ENCODE measurements at regions not wholly inside any gene's neighbourhood (a gene's known extent, or its start where the extent isn't known, plus 50 kb on each side); places are given as distances from the start of the nearest gene placed in this dataset.

DNA sequence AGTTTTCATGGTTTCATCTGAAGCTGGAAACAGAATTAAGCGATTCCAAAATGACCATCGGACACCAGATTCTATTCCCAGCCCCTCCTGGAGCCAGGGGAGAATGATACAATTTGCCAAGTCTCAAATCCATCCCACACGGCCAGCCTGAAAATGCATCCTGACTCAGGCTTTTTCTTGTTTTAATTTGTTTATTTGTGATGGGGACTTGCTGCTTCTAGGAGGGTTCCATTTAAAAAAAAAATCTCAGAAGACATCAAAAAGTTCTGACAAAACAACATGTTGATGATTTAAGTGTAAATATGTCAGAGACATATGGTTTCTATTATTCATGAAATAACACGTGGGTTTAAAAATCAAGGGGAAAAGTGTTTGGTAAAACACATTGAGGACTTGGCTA, 173.2 kb downstream of the GAS1 start (continued):
- TF ChIP-seq, protein P1, sequence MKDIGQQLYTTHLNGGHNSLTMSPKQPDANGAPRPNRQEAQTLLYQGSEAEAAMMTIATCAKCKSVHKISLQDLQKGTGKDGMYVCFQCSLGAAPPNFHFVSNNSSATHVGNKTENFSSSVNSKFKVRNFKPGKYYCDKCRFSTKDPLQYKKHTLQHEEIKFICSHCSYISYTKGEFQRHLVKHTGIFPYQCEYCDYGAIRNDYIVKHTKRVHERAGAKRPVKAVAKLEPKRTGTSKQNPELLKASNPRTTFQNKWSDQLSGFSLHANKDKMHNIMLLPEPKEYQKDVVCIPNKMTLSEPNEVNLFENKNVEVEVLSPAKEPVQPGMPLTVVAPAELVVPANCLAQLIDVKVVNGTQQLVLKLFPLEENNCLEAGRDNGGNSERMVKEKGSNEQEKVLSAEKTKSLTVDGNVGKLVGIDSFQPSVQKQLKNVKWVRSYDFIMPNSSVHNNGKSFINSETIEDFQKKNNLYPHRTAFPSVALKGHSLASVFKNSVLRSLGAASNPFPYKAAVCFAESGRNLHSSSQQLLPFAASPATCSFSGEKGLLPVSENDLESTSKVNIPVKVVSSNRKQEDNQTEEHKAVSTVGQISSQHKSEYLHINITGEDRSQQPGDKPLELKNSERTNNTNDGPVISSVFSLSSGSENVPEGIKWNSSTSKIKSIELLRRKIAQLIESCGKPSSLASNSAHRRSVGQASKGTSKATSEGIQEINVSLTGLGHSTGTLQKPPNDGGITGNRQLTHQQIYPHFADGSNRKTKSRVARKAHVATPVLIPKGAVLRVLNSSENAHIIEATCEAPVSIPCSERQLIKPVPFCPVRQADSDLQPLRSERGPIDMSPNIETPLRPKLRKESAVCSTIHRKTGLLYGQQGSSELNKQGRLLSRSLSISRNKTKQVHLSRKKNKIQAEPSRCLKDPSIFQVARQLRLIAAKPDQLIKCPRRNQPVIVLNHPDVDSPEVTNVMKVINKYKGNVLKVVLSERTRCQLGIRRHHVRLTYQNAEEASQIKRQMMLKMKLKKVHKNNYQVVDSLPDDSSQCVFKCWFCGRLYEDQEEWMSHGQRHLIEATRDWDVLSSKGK (CRISPR knock-in tag; IDR thresholded peaks at IDR 0.05): no peak
- no peak for TF ChIP-seq TEAD4 (IDR thresholded peaks at IDR 0.05; ENCODE audit: low read length)
- TF ChIP-seq TEAD4 (CRISPR knock-in tag; IDR thresholded peaks at IDR 0.05; ENCODE audit: borderline replicate concordance): no peak
- TF ChIP-seq ZNF695 (CRISPR knock-in tag; IDR thresholded peaks at IDR 0.05): no peak
- TF ChIP-seq, protein P2, sequence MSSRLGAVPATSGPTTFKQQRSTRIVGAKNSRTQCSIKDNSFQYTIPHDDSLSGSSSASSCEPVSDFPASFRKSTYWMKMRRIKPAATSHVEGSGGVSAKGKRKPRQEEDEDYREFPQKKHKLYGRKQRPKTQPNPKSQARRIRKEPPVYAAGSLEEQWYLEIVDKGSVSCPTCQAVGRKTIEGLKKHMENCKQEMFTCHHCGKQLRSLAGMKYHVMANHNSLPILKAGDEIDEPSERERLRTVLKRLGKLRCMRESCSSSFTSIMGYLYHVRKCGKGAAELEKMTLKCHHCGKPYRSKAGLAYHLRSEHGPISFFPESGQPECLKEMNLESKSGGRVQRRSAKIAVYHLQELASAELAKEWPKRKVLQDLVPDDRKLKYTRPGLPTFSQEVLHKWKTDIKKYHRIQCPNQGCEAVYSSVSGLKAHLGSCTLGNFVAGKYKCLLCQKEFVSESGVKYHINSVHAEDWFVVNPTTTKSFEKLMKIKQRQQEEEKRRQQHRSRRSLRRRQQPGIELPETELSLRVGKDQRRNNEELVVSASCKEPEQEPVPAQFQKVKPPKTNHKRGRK (tag; IDR thresholded peaks at IDR 0.05): no peak
- no peak for TF ChIP-seq ZNF224 (CRISPR knock-in tag; IDR thresholded peaks at IDR 0.05)
- TF ChIP-seq, protein P3, sequence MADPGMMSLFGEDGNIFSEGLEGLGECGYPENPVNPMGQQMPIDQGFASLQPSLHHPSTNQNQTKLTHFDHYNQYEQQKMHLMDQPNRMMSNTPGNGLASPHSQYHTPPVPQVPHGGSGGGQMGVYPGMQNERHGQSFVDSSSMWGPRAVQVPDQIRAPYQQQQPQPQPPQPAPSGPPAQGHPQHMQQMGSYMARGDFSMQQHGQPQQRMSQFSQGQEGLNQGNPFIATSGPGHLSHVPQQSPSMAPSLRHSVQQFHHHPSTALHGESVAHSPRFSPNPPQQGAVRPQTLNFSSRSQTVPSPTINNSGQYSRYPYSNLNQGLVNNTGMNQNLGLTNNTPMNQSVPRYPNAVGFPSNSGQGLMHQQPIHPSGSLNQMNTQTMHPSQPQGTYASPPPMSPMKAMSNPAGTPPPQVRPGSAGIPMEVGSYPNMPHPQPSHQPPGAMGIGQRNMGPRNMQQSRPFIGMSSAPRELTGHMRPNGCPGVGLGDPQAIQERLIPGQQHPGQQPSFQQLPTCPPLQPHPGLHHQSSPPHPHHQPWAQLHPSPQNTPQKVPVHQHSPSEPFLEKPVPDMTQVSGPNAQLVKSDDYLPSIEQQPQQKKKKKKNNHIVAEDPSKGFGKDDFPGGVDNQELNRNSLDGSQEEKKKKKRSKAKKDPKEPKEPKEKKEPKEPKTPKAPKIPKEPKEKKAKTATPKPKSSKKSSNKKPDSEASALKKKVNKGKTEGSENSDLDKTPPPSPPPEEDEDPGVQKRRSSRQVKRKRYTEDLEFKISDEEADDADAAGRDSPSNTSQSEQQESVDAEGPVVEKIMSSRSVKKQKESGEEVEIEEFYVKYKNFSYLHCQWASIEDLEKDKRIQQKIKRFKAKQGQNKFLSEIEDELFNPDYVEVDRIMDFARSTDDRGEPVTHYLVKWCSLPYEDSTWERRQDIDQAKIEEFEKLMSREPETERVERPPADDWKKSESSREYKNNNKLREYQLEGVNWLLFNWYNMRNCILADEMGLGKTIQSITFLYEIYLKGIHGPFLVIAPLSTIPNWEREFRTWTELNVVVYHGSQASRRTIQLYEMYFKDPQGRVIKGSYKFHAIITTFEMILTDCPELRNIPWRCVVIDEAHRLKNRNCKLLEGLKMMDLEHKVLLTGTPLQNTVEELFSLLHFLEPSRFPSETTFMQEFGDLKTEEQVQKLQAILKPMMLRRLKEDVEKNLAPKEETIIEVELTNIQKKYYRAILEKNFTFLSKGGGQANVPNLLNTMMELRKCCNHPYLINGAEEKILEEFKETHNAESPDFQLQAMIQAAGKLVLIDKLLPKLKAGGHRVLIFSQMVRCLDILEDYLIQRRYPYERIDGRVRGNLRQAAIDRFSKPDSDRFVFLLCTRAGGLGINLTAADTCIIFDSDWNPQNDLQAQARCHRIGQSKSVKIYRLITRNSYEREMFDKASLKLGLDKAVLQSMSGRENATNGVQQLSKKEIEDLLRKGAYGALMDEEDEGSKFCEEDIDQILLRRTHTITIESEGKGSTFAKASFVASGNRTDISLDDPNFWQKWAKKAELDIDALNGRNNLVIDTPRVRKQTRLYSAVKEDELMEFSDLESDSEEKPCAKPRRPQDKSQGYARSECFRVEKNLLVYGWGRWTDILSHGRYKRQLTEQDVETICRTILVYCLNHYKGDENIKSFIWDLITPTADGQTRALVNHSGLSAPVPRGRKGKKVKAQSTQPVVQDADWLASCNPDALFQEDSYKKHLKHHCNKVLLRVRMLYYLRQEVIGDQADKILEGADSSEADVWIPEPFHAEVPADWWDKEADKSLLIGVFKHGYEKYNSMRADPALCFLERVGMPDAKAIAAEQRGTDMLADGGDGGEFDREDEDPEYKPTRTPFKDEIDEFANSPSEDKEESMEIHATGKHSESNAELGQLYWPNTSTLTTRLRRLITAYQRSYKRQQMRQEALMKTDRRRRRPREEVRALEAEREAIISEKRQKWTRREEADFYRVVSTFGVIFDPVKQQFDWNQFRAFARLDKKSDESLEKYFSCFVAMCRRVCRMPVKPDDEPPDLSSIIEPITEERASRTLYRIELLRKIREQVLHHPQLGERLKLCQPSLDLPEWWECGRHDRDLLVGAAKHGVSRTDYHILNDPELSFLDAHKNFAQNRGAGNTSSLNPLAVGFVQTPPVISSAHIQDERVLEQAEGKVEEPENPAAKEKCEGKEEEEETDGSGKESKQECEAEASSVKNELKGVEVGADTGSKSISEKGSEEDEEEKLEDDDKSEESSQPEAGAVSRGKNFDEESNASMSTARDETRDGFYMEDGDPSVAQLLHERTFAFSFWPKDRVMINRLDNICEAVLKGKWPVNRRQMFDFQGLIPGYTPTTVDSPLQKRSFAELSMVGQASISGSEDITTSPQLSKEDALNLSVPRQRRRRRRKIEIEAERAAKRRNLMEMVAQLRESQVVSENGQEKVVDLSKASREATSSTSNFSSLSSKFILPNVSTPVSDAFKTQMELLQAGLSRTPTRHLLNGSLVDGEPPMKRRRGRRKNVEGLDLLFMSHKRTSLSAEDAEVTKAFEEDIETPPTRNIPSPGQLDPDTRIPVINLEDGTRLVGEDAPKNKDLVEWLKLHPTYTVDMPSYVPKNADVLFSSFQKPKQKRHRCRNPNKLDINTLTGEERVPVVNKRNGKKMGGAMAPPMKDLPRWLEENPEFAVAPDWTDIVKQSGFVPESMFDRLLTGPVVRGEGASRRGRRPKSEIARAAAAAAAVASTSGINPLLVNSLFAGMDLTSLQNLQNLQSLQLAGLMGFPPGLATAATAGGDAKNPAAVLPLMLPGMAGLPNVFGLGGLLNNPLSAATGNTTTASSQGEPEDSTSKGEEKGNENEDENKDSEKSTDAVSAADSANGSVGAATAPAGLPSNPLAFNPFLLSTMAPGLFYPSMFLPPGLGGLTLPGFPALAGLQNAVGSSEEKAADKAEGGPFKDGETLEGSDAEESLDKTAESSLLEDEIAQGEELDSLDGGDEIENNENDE (IDR thresholded peaks at IDR 0.05; ENCODE audit: low read depth, low read length): no peak

Measured in K562 (cell line).